Neural cell (in vitro differentiated cells): ENCODE measurements at regions not wholly inside any gene's neighbourhood (a gene's known extent, or its start where the extent isn't known, plus 50 kb on each side); places are given as distances from the start of the nearest gene placed in this dataset.

ENCODE experiments used
- H2AFZ ChIP-seq: fragments of 200-600, 300-800 bp; sonication (generic), shearing (Covaris generic); 2 replicates; pipeline ENCODE4 v1.6.0; 2014; ENCODE audit warnings: low read depth, mild to moderate bottlenecking, antibody characterized with exemption, low read length, moderate library complexity
- H3F3A ChIP-seq: fragments of 200-600 bp; shearing (Covaris generic); 2 replicates; pipeline ENCODE4 v1.6.1; 2016; ENCODE audit warnings: mild to moderate bottlenecking, moderate library complexity, mixed read lengths, antibody characterized with exemption, low read length; ENCODE audit not compliant: insufficient read depth, poor library complexity, severe bottlenecking
- H3K27ac ChIP-seq: fragments of 200-600, 300-800 bp; sonication (generic), shearing (Covaris generic); 2 replicates; pipeline ENCODE4 v1.5.1; 2014; ENCODE audit warnings: mild to moderate bottlenecking, low read length, moderate library complexity
- H3K27me3 ChIP-seq: fragments of 300-800, 200-600 bp; sonication (generic), shearing (Covaris generic); 2 replicates; pipeline ENCODE4 v1.6.0; 2014; ENCODE audit warnings: mild to moderate bottlenecking, low read depth, low read length, moderate library complexity; ENCODE audit not compliant: insufficient read depth
- H3K36me3 ChIP-seq: fragments of 300-800, 200-600 bp; sonication (generic), shearing (Covaris generic); 2 replicates; pipeline ENCODE4 v1.5.1; 2014; ENCODE audit warnings: mild to moderate bottlenecking, antibody characterized with exemption, low read length, moderate library complexity; ENCODE audit not compliant: insufficient read depth
- H3K4me2 ChIP-seq: fragments of 300-800, 200-600 bp; sonication (generic), shearing (Covaris generic); 2 replicates; pipeline ENCODE4 v1.6.0; 2014; ENCODE audit warnings: mild to moderate bottlenecking, low read length
- H3K4me3 ChIP-seq: fragments of 300-800, 200-600 bp; sonication (generic), shearing (Covaris generic); 2 replicates; pipeline ENCODE4 v1.5.1; 2014; ENCODE audit warnings: mild to moderate bottlenecking, low read length, moderate library complexity
- H3K79me2 ChIP-seq: fragments of 200-600 bp; shearing (Covaris generic); replicated peaks from 2 replicates; pipeline ENCODE4 v1.6.0; 2014; ENCODE audit warnings: mild to moderate bottlenecking, low read length, moderate library complexity; ENCODE audit not compliant: insufficient read depth
- H3K9ac ChIP-seq: fragments of 300-800, 200-600 bp; sonication (generic), shearing (Covaris generic); 2 replicates; pipeline ENCODE4 v1.6.1; 2016; ENCODE audit warnings: mild to moderate bottlenecking, low read length, mixed read lengths
- H3K9me2 ChIP-seq: fragments of 200-600 bp; shearing (Covaris generic); 2 replicates; pipeline ENCODE4 v1.6.1; 2016; ENCODE audit warnings: mild to moderate bottlenecking, low read length, mixed read lengths; ENCODE audit not compliant: insufficient read depth
- H3K9me3 ChIP-seq: fragments of 200-600, 300-800 bp; sonication (generic), shearing (Covaris generic); 2 replicates; pipeline ENCODE4 v1.6.1; 2016; ENCODE audit warnings: mild to moderate bottlenecking, mixed run types, low read length, moderate library complexity, mixed read lengths
- H4K20me1 ChIP-seq: fragments of 200-600 bp; shearing (Covaris generic); 2 replicates; pipeline ENCODE4 v1.6.1; 2016; ENCODE audit warnings: mild to moderate bottlenecking, mixed run types; ENCODE audit not compliant: insufficient read depth
- EP300 ChIP-seq: fragments of 450-650 bp; conservative IDR thresholded peaks from 2 replicates; pipeline ENCODE4 v1.6.1; 2014; ENCODE audit warnings: antibody characterized with exemption, mild to moderate bottlenecking, moderate library complexity; ENCODE audit not compliant: poor library complexity, severe bottlenecking
- EZH2 ChIP-seq: fragments of 200-600, 300-800 bp; shearing (Covaris generic), sonication (generic); IDR thresholded peaks from 2 replicates; pipeline ENCODE4 v1.6.1; 2014; ENCODE audit warnings: antibody characterized with exemption, low read length, borderline replicate concordance, mild to moderate bottlenecking; ENCODE audit not compliant: insufficient read depth, poor library complexity, severe bottlenecking
- MXI1 ChIP-seq: fragments of 450-650 bp; conservative IDR thresholded peaks from 2 replicates; pipeline ENCODE4 v1.6.1; 2014; ENCODE audit warnings: antibody characterized with exemption, mild to moderate bottlenecking; ENCODE audit not compliant: poor library complexity, severe bottlenecking
- POLR2AphosphoS5 ChIP-seq: IDR thresholded peaks from 2 replicates; pipeline ENCODE4 v1.6.1; 2012
- RAD21 ChIP-seq: fragments of 450-650 bp; conservative IDR thresholded peaks from 2 replicates; pipeline ENCODE4 v1.6.1; 2014; ENCODE audit warnings: antibody characterized with exemption, mild to moderate bottlenecking, moderate library complexity
- SMC3 ChIP-seq: fragments of 450-650 bp; conservative IDR thresholded peaks from 2 replicates; pipeline ENCODE4 v1.6.1; 2014; ENCODE audit warnings: antibody characterized with exemption, mild to moderate bottlenecking, moderate library complexity; ENCODE audit not compliant: poor library complexity
- TAF1 ChIP-seq: IDR thresholded peaks from 2 replicates; pipeline ENCODE4 v1.6.1; 2012; ENCODE audit warnings: low read depth
- TF ChIP-seq, protein P1 (sequence below): IDR thresholded peaks from 2 replicates; pipeline ENCODE4 v1.6.1; 2012; ENCODE audit warnings: borderline replicate concordance
- TF ChIP-seq, protein P2 (sequence below): fragments of 450-650 bp; IDR thresholded peaks from 2 replicates; pipeline ENCODE4 v1.5.1; 2014; ENCODE audit warnings: antibody characterized with exemption, mild to moderate bottlenecking, moderate library complexity; ENCODE audit not compliant: poor library complexity, severe bottlenecking

DNA sequence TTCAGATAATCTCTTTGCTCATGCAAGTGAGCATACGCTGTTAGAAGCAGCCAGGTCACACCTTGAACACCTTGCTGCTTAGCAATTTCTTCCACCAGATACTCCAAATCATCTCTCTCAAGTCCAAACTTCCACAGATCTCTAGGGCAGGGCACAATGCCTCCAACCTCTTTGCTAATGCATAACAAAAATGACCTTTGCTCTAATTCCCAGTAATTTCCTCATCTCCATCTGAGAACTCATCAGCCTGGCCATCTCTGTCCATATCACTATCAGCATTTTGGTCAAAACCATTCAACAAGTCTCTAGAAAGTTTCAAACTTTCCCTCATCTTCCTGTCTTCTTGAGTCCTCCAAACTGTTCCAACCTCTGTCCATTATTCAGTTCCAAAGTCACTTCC is 139.3 kb upstream of the NR4A3 start:
- no peak overlapping the region for H3K4me3 ChIP-seq
- H3K9ac ChIP-seq, result no peak overlapping the region
- H2AFZ ChIP-seq, result no peak overlapping the region
- no peaks in the 10 kb centered on the region for H3F3A ChIP-seq
- no peaks in the 10 kb centered on the region for H3K27me3 ChIP-seq
- H3K9me3 ChIP-seq, result peaks cover 6% of the 10 kb centered on the region
- H3K36me3 ChIP-seq, result no peaks in the 10 kb centered on the region
- no peaks in the 10 kb centered on the region for H4K20me1 ChIP-seq
- H3K4me2 ChIP-seq, result no peak overlapping the region
- no peaks in the 10 kb centered on the region for H3K79me2 ChIP-seq
- no peak for TF ChIP-seq SMC3
- no peak for TF ChIP-seq RAD21
- no peak for TF ChIP-seq EP300
- TF ChIP-seq, protein P1, sequence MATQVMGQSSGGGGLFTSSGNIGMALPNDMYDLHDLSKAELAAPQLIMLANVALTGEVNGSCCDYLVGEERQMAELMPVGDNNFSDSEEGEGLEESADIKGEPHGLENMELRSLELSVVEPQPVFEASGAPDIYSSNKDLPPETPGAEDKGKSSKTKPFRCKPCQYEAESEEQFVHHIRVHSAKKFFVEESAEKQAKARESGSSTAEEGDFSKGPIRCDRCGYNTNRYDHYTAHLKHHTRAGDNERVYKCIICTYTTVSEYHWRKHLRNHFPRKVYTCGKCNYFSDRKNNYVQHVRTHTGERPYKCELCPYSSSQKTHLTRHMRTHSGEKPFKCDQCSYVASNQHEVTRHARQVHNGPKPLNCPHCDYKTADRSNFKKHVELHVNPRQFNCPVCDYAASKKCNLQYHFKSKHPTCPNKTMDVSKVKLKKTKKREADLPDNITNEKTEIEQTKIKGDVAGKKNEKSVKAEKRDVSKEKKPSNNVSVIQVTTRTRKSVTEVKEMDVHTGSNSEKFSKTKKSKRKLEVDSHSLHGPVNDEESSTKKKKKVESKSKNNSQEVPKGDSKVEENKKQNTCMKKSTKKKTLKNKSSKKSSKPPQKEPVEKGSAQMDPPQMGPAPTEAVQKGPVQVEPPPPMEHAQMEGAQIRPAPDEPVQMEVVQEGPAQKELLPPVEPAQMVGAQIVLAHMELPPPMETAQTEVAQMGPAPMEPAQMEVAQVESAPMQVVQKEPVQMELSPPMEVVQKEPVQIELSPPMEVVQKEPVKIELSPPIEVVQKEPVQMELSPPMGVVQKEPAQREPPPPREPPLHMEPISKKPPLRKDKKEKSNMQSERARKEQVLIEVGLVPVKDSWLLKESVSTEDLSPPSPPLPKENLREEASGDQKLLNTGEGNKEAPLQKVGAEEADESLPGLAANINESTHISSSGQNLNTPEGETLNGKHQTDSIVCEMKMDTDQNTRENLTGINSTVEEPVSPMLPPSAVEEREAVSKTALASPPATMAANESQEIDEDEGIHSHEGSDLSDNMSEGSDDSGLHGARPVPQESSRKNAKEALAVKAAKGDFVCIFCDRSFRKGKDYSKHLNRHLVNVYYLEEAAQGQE, result no peak
- TF ChIP-seq TAF1, result no peak
- TF ChIP-seq EZH2, result no peak
- TF ChIP-seq, protein P2, sequence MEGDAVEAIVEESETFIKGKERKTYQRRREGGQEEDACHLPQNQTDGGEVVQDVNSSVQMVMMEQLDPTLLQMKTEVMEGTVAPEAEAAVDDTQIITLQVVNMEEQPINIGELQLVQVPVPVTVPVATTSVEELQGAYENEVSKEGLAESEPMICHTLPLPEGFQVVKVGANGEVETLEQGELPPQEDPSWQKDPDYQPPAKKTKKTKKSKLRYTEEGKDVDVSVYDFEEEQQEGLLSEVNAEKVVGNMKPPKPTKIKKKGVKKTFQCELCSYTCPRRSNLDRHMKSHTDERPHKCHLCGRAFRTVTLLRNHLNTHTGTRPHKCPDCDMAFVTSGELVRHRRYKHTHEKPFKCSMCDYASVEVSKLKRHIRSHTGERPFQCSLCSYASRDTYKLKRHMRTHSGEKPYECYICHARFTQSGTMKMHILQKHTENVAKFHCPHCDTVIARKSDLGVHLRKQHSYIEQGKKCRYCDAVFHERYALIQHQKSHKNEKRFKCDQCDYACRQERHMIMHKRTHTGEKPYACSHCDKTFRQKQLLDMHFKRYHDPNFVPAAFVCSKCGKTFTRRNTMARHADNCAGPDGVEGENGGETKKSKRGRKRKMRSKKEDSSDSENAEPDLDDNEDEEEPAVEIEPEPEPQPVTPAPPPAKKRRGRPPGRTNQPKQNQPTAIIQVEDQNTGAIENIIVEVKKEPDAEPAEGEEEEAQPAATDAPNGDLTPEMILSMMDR, result no peak
- TF ChIP-seq MXI1, result no peak
- TF ChIP-seq POLR2AphosphoS5, result no peak
- no peaks in the 10 kb centered on the region for H3K9me2 ChIP-seq
- H3K27ac ChIP-seq, result no peak overlapping the region

DNA sequence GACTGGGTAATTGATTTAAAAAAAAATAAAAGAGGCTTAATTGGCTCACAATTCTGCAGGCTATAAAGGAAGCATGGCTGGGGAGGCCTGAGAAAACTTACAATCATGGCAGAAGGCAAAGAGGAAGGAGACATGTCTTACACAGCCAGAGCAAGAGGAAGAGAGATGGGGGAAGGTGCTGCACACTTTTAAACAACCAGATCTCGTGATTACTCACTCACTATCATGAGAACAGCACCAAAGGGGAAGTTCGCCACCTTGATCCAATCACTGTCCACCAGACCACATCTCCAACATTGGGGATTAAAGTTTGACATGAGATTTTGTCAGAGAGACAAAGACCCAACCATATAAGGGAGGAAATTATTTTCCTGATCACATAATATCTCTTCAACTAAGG is 138.8 kb upstream of the NR4A3 start:
- H3K36me3 ChIP-seq, result no peaks in the 10 kb centered on the region
- H3K9me3 ChIP-seq, result peaks cover 5% of the 10 kb centered on the region
- no peak overlapping the region for H3K4me2 ChIP-seq
- H3K27ac ChIP-seq, result no peak overlapping the region
- H3K4me3 ChIP-seq, result no peak overlapping the region
- TF ChIP-seq, protein P1, result no peak
- TF ChIP-seq MXI1 (no peak), RAD21 (no peak), EZH2 (no peak), TAF1 (no peak), POLR2AphosphoS5 (no peak), SMC3 (no peak), EP300 (no peak)
- TF ChIP-seq, protein P2, result no peak
- no peaks in the 10 kb centered on the region for H4K20me1 ChIP-seq
- H3K9me2 ChIP-seq, result no peaks in the 10 kb centered on the region
- no peak overlapping the region for H3K9ac ChIP-seq
- no peaks in the 10 kb centered on the region for H3K79me2 ChIP-seq
- H2AFZ ChIP-seq, result no peak overlapping the region
- H3K27me3 ChIP-seq, result no peaks in the 10 kb centered on the region
- H3F3A ChIP-seq, result no peaks in the 10 kb centered on the region
